K562 (cell line): ENCODE measurements at regions not wholly inside any gene's neighbourhood (a gene's known extent, or its start where the extent isn't known, plus 50 kb on each side); places are given as distances from the start of the nearest gene placed in this dataset.

Source experiments
- ADNP ChIP-seq: fragments of 200-800 bp; sonication (Bioruptor generic); IDR thresholded peaks from 2 replicates; pipeline ENCODE4 v1.6.1; 2016; ENCODE audit warnings: missing genetic modification characterization, missing compliant biosample characterization
- HLTF ChIP-seq: fragments of 450-650 bp; IDR thresholded peaks from 2 replicates; pipeline ENCODE4 v1.6.1; 2016
- LEF1 ChIP-seq: fragments of 450-650 bp; IDR thresholded peaks from 2 replicates; pipeline ENCODE4 v1.6.1; 2016; ENCODE audit warnings: mild to moderate bottlenecking
- MAFF ChIP-seq: IDR thresholded peaks from 2 replicates; pipeline ENCODE4 v1.6.1; 2012; ENCODE audit warnings: low read length, improper control_type of control experiment
- NRF1 ChIP-seq, 2 experiments: fragments of 450-650 bp; IDR thresholded peaks in 1 of 2; conservative IDR thresholded peaks in 1 of 2; 2 replicates each; pipeline ENCODE4 v1.6.1; 2014; ENCODE audit warnings: mild to moderate bottlenecking in 2 of 2
- PURB ChIP-seq: sonication (generic); formaldehyde crosslinking; IDR thresholded peaks from 2 replicates; pipeline ENCODE4 v1.9.0; 2021; ENCODE audit warnings: low read depth, mild to moderate bottlenecking, missing genetic modification reagents

GRCh38 chr3:137469263-137469662 is 294.9 kb upstream of the SOX14 start:
- TF ChIP-seq ADNP (tag) (no peak), PURB (no peak), NRF1 (conservative IDR thresholded peaks at IDR 0.05 in 1 of 2, IDR thresholded peaks at IDR 0.05 in 1 of 2) (no peak), LEF1 (no peak), MAFF (no peak), HLTF (no peak)
